ENCODE measurements at regions not wholly inside any gene's neighbourhood (a gene's known extent, or its start where the extent isn't known, plus 50 kb on each side); places are given as distances from the start of the nearest gene placed in this dataset.

- H3K27me3 ChIP-seq (ENCODE audit: insufficient read depth, low read length) = no peaks in the 10 kb centered on the region
- TF ChIP-seq EZH2 (IDR thresholded peaks at IDR 0.05; ENCODE audit: insufficient read depth, low read length) (no peak), CTCF (IDR thresholded peaks at IDR 0.05; ENCODE audit: insufficient read depth, low read depth, low read length) (no peak)
- peak overlapping the region; percentile 97 for H3K27ac Mint-ChIP-seq (ENCODE audit: unreplicated experiment)
- FAIRE-seq = no peak
- H4K20me1 ChIP-seq (ENCODE audit: insufficient read depth, low read length) = no peaks in the 10 kb centered on the region
- peaks cover 2% of the 10 kb centered on the region for H3K9me3 Mint-ChIP-seq (ENCODE audit: unreplicated experiment)
- H3K4me3 Mint-ChIP-seq (ENCODE audit: unreplicated experiment) = peak overlapping the region; percentile 87
- H3K79me2 ChIP-seq (ENCODE audit: insufficient read depth, low read length) = no peaks in the 10 kb centered on the region
- peak overlapping the region; percentile 76 for H3K4me3 ChIP-seq (ENCODE audit: insufficient read depth, low read depth, low read length)
- peak overlapping the region; percentile 89 for H2AFZ ChIP-seq (ENCODE audit: low read depth, low read length)
- peak; percentile 96 for DNase-seq (ENCODE audit: low read depth)
- peaks cover 24% of the 10 kb centered on the region for H3K4me1 Mint-ChIP-seq (ENCODE audit: low read depth, unreplicated experiment)
- peaks cover 4% of the 10 kb centered on the region for H3K27me3 Mint-ChIP-seq (ENCODE audit: low read depth, unreplicated experiment)
- no peaks in the 10 kb centered on the region for H3K36me3 ChIP-seq (ENCODE audit: insufficient read depth, low read length)
- peak overlapping the region; percentile 68 for H3K27ac ChIP-seq (ENCODE audit: low read depth, low read length)
- H3K4me2 ChIP-seq (ENCODE audit: low read length) = peak overlapping the region; percentile 89
- H3K9ac ChIP-seq (ENCODE audit: low read length) = peak overlapping the region; percentile 78
- H3K9me3 ChIP-seq (ENCODE audit: insufficient read depth, low read depth, low read length) = no peaks in the 10 kb centered on the region
- H3K4me1 ChIP-seq (ENCODE audit: insufficient read depth, low read length) = peaks cover 5% of the 10 kb centered on the region
- no peaks in the 10 kb centered on the region for H3K36me3 Mint-ChIP-seq (ENCODE audit: low read depth, unreplicated experiment)
Measured at GRCh38 chr1:9428601-9429341, 110.5 kb upstream of the SLC25A33 start.

GRCh38 chr1:9429342-9429711 lies 109.9 kb upstream of the SLC25A33 start:
- H3K27me3 ChIP-seq (ENCODE audit: insufficient read depth, low read length) = no peaks in the 10 kb centered on the region
- peak overlapping the region; percentile 68 for H3K27ac ChIP-seq (ENCODE audit: low read depth, low read length)
- no peaks in the 10 kb centered on the region for H3K79me2 ChIP-seq (ENCODE audit: insufficient read depth, low read length)
- peaks cover 2% of the 10 kb centered on the region for H3K9me3 Mint-ChIP-seq (ENCODE audit: unreplicated experiment)
- H2AFZ ChIP-seq (ENCODE audit: low read depth, low read length) = peak overlapping the region; percentile 89
- peaks cover 21% of the 10 kb centered on the region for H3K4me1 Mint-ChIP-seq (ENCODE audit: low read depth, unreplicated experiment)
- peak; percentile 13 for FAIRE-seq
- DNase-seq (ENCODE audit: low read depth) = no peak
- H3K27ac Mint-ChIP-seq (ENCODE audit: unreplicated experiment) = peak overlapping the region; percentile 97
- H3K4me2 ChIP-seq (ENCODE audit: low read length) = peak overlapping the region; percentile 89
- peak overlapping the region; percentile 87 for H3K4me3 Mint-ChIP-seq (ENCODE audit: unreplicated experiment)
- TF ChIP-seq EZH2 (IDR thresholded peaks at IDR 0.05; ENCODE audit: insufficient read depth, low read length) (no peak), CTCF (IDR thresholded peaks at IDR 0.05; ENCODE audit: insufficient read depth, low read depth, low read length) (no peak)
- peak overlapping the region; percentile 76 for H3K4me3 ChIP-seq (ENCODE audit: insufficient read depth, low read depth, low read length)
- H4K20me1 ChIP-seq (ENCODE audit: insufficient read depth, low read length) = no peaks in the 10 kb centered on the region
- H3K4me1 ChIP-seq (ENCODE audit: insufficient read depth, low read length) = peaks cover 5% of the 10 kb centered on the region
- H3K9ac ChIP-seq (ENCODE audit: low read length) = peak overlapping the region; percentile 78
- no peaks in the 10 kb centered on the region for H3K36me3 ChIP-seq (ENCODE audit: insufficient read depth, low read length)
- no peaks in the 10 kb centered on the region for H3K36me3 Mint-ChIP-seq (ENCODE audit: low read depth, unreplicated experiment)
- H3K9me3 ChIP-seq (ENCODE audit: insufficient read depth, low read depth, low read length) = no peaks in the 10 kb centered on the region
- H3K27me3 Mint-ChIP-seq (ENCODE audit: low read depth, unreplicated experiment) = peaks cover 4% of the 10 kb centered on the region

Measured in astrocyte (in vitro differentiated cells and primary cell).